Activated CD8-positive, alpha-beta T cell treated with anti-CD3 and anti-CD28 coated beads for 36 hours (primary cell): ENCODE measurements at regions not wholly inside any gene's neighbourhood (a gene's known extent, or its start where the extent isn't known, plus 50 kb on each side); places are given as distances from the start of the nearest gene placed in this dataset.
A peak's percentile ranks its signal among the peaks of the same experiment; 100 is the strongest.

Experiments used
- ATAC-seq: fragments of 200-7000 bp; cut with Tn5 transposase; one replicate; pipeline ENCODE4 v1.10.0; 2021; ENCODE audit warnings: mild to moderate bottlenecking, moderate library complexity
- CTCF ChIA-PET: fragments of 350-600 bp; sonication (Branson Sonifier 250); formaldehyde crosslinking; loops from one replicate; lab custom pipeline; 2021; ENCODE audit warnings: antibody characterized with exemption; lab: Charles Lee
- POLR2A ChIA-PET: fragments of 350-600 bp; sonication (Branson Sonifier 250); formaldehyde crosslinking; loops from one replicate; lab custom pipeline; 2021; ENCODE audit warnings: antibody characterized with exemption; lab: Charles Lee
- DNase-seq: peaks from one replicate; pipeline ENCODE4 v3.0.0-alpha.2; 2020
- H3K27ac Mint-ChIP-seq: one replicate; pipeline ENCODE4 v1.8.0; 2021; ENCODE audit warnings: mild to moderate bottlenecking, mixed read lengths
- H3K27me3 Mint-ChIP-seq: one replicate; pipeline ENCODE4 v1.8.0; 2021; ENCODE audit warnings: mixed read lengths
- H3K36me3 Mint-ChIP-seq: one replicate; pipeline ENCODE4 v1.8.0; 2021; ENCODE audit warnings: low read depth, mixed read lengths
- H3K4me1 Mint-ChIP-seq: one replicate; pipeline ENCODE4 v1.8.0; 2021; ENCODE audit warnings: low read depth, mixed read lengths
- H3K4me3 Mint-ChIP-seq: one replicate; pipeline ENCODE4 v1.8.0; 2021; ENCODE audit warnings: mild to moderate bottlenecking, moderate library complexity, mixed read lengths
- H3K9me3 Mint-ChIP-seq: one replicate; pipeline ENCODE4 v1.8.0; 2021; ENCODE audit warnings: mixed read lengths
- intact Hi-C: fragments of 100-400 bp; cut with micrococcal nuclease; formaldehyde crosslinking; loops from one replicate; pipeline ENCODE4 v1.10.0; 2022
- TF ChIP-seq, protein P1 (sequence below): fragments of 200-600 bp; IDR thresholded peaks from one replicate; pipeline ENCODE4 v1.8.0; 2022; ENCODE audit warnings: antibody characterized with exemption, mild to moderate bottlenecking

DNA sequence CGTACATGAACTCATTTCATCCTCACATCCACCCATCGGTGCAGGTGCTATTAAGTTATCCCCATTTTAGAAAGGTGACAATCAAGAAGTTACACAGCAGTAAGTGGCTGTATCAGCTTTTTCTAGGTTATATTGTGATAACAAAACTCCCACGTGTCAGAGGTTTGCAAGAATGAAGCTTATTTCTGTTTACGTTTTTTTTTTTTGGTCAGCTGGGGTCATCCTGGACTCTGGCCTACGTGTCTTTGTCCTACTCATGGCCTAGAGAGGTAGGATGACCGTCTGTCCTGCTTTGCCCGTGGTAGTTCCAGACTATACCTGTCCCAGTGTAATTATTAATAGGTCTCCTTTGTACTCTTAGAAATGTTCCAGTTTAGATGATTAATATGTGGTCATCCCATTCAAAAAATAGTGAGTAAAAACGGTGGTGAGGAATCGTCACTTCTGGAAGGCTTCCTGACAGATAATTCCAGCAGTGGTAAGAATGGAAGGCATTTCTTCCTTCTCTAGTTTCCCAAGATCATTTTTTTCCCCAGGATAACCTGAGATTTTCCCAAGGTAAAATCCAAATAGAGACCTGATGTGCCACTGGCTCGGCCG is 64.2 kb upstream of the KIF26B start:
- DNase-seq (no peak), ATAC-seq (no peak)
- Mint-ChIP-seq H3K4me3 (no peak overlapping the region), H3K27me3 (no peaks in the 10 kb centered on the region), H3K4me1 (peaks cover 4% of the 10 kb centered on the region), H3K36me3 (no peaks in the 10 kb centered on the region), H3K9me3 (no peaks in the 10 kb centered on the region), H3K27ac (no peak overlapping the region)
- POLR2A ChIA-PET: no interaction called here
- intact Hi-C loops: no loop called here
- CTCF ChIA-PET: no interaction called here
- TF ChIP-seq, protein P1, sequence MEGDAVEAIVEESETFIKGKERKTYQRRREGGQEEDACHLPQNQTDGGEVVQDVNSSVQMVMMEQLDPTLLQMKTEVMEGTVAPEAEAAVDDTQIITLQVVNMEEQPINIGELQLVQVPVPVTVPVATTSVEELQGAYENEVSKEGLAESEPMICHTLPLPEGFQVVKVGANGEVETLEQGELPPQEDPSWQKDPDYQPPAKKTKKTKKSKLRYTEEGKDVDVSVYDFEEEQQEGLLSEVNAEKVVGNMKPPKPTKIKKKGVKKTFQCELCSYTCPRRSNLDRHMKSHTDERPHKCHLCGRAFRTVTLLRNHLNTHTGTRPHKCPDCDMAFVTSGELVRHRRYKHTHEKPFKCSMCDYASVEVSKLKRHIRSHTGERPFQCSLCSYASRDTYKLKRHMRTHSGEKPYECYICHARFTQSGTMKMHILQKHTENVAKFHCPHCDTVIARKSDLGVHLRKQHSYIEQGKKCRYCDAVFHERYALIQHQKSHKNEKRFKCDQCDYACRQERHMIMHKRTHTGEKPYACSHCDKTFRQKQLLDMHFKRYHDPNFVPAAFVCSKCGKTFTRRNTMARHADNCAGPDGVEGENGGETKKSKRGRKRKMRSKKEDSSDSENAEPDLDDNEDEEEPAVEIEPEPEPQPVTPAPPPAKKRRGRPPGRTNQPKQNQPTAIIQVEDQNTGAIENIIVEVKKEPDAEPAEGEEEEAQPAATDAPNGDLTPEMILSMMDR: no peak

DNA sequence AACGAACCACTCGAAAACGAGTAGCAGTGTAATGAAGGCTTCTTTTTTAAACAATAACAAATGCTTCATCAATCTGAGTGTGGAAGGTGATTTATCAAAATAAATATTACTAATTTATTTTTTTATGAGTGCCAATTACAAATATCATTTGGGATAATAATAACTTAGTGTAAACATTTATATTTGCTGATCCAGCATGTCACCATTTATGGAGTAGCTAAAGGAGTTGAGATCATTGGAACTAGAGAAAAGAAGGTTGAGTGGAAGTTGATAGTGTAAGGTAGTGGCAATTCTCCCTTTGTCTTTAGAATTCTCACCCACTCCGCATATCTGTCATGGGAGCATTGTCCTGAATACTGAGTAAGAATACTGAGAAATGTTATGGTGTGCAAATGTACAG is 67.1 kb upstream of the KIF26B start:
- CTCF ChIA-PET: interaction anchor here (1.2 kb wide), 1 partner anchor 65 kb away, joined by 3 read pairs; no protein-coding TSS in a partner anchor
- H3K36me3 Mint-ChIP-seq: no peaks in the 10 kb centered on the region
- TF ChIP-seq, protein P1: no peak
- no peaks in the 10 kb centered on the region for H3K27me3 Mint-ChIP-seq
- no peak for ATAC-seq
- DNase-seq: no peak
- no peak overlapping the region for H3K27ac Mint-ChIP-seq
- no peak overlapping the region for H3K4me3 Mint-ChIP-seq
- POLR2A ChIA-PET: interaction anchor here (0.6 kb wide), 1 partner anchor 545 kb away, joined by 3 read pairs; no protein-coding TSS in a partner anchor
- intact Hi-C loops: no loop called here
- peaks cover 5% of the 10 kb centered on the region for H3K4me1 Mint-ChIP-seq
- H3K9me3 Mint-ChIP-seq: no peaks in the 10 kb centered on the region

DNA sequence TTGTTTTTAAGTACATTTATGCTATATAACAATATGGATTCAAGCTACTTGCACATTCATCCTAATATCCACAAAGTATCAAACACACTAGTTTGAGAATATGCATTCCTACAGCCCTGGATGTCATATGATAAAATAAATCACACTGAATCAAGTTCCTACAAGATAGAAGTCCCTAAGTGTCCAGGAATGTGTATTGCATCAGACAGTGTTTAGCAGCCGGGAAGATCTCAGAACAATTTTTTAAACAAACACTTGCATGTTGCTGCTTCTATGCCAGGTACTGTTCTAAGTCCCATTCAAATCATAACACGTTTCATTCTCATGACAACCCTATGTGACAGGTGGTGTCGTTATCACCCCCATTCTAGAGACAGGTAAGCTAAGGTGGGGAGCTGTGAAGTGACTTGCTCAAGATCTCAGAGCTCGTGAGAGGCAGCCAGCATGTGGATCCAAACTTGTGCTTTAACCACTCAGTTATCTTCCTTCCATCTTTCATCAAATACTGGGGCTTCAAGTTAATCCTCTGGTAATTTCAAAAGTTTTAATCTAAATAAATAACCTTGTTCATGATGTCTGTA is 68.3 kb upstream of the KIF26B start:
- H3K27me3 Mint-ChIP-seq: no peaks in the 10 kb centered on the region
- intact Hi-C loops: no loop called here
- no peak for DNase-seq
- ChIA-PET CTCF (interaction anchor here (1.6 kb wide), 1 partner anchor 44 kb away, joined by 4 read pairs; no protein-coding TSS in a partner anchor), POLR2A (no interaction called here)
- ATAC-seq: no peak
- peaks cover 5% of the 10 kb centered on the region for H3K4me1 Mint-ChIP-seq
- H3K36me3 Mint-ChIP-seq: no peaks in the 10 kb centered on the region
- no peak overlapping the region for H3K4me3 Mint-ChIP-seq
- TF ChIP-seq, protein P1: no peak
- H3K9me3 Mint-ChIP-seq: no peaks in the 10 kb centered on the region
- H3K27ac Mint-ChIP-seq: no peak overlapping the region

DNA sequence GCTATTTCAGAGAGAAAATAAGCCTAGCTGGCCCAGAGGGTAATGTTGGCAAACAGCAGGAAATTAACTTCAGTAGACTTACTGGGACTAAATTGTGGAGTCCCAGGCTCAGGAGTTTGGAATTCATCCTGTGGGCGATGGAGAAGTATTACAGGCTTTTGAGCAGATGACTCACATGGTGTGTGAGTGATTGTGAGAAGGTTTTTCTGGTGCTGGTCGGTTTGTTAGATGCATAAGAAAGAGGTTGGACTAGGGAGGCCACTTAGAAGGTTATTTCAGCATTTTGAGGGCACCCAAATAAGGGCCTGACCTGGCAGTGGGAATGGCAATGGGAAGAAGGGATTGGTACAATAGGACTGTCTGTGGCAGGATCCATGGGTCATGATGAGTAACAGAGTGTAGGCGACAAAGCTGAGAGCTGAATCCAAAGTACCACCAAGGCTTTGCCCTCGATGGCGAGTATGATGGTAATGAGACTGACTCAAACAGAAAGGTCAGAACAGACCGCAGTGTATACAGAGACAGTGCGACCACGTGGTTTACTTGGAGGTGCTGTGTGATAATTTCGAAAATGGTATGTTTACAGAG is 69.2 kb upstream of the KIF26B start:
- CTCF ChIA-PET: interaction anchor here (1.6 kb wide), 1 partner anchor 43 kb away, joined by 4 read pairs; no protein-coding TSS in a partner anchor
- POLR2A ChIA-PET: no interaction called here

More for the DNA sequence above, 69.2 kb upstream of the KIF26B start:
- no peaks in the 10 kb centered on the region for H3K9me3 Mint-ChIP-seq
- ATAC-seq: peak; percentile 72
- peak; percentile 14 for DNase-seq
- H3K27me3 Mint-ChIP-seq: no peaks in the 10 kb centered on the region
- no peaks in the 10 kb centered on the region for H3K36me3 Mint-ChIP-seq
- peaks cover 5% of the 10 kb centered on the region for H3K4me1 Mint-ChIP-seq
- no peak overlapping the region for H3K4me3 Mint-ChIP-seq
- intact Hi-C loops: no loop called here
- TF ChIP-seq, protein P1: no peak
- H3K27ac Mint-ChIP-seq: no peak overlapping the region
